NCI-H1417 (cell line): ENCODE measurements at regions not wholly inside any gene's neighbourhood (a gene's known extent, or its start where the extent isn't known, plus 50 kb on each side); places are given as distances from the start of the nearest gene placed in this dataset.

Experiments used
- DNase-seq, 3 experiments: peaks; one replicate each; lab custom pipeline; 2025; lab: John Stamatoyannopoulos, UW

DNA sequence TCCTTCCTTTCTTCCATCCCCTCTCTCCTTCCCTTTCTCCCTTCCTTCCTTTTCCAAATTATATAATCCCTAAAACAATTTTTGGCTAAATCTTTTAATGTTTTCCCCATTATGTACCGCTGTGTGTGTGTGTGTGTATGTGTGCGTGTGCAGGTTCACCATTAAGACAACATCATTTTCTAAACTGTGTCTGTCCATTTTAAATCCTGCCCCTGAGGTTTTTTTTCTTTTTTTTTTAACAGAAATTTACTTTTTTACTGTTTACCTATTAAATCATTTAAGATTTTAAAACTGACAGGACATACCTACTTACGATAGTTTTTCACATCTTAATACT is 366.3 kb upstream of the EPHA7 start:
- no peak for DNase-seq

DNA sequence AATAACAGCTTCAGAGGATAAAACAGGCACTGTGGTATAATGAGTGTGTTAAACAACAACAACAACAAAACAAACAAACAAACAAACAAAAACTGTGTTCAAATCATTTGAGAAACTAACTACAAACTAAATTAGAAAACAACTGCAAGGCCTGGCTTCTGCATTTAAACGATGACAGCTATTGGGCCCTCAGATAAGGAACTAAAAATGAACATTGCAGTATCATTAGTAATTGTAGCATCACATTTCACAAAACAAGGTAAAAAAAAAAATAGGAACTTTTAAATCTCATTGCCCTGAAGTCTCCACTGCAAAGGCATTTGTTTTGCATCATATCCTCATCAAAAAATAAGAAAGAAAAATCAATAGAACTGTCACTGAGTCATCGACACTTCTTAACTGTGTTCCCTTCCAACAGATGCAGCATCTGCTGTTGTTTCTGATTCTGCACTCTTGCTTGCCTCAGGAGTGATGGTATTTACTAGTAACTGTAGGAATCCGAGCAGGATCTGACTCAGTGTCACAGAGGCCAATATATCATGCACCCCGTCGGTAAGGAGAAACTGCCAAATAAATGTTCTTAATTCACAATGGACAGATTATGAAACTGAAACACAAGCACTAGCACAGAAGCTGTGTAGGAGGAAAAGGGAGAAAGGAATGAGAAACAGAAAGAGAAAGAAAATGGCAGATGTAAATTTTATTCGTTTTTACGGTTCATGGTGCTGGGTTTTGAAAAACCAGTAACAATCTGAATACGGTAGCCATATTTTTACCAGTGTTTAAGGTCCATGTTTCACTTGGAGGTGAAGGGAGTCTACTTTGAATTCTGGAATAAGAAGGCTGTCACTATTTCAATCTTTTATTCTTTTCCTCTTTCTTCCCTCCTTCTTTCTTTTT is 365.7 kb upstream of the EPHA7 start:
- no peak for DNase-seq

DNA sequence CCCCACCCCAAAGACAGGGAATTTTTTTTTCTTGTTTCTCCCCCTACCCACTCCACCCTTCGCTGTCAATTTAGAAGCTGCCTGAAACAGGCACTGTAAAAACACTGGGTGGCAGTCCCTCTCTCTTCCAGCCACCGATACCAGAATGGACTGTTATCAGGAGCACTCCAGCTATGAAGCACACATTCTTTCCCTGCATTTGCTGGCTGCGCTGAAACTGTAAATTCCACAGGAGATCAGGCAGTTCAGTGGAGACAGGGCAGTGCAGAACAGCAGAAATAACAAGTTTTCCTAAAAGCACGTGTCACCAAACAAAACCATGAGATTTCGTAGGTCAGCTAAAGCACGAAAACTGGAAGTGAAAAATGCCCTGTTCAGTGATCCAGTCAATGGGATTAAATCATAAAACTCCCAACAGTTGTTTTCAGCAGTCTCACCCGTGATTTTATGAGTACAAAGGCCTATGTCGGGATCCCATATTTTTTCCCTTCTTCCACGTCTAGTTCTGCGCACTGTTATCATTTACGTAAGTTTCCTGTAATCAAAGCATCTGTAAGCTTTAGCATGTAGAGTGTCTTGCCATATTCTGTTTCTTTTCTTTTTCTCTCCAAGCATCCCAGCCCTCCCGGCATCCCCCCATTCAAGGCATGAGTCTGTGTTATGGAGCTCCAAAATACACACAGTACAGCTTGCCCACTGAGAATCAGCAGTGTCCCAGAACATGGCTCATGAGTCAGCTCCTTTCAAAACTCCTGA is 359.9 kb upstream of the EPHA7 start:
- no peak for DNase-seq

DNA sequence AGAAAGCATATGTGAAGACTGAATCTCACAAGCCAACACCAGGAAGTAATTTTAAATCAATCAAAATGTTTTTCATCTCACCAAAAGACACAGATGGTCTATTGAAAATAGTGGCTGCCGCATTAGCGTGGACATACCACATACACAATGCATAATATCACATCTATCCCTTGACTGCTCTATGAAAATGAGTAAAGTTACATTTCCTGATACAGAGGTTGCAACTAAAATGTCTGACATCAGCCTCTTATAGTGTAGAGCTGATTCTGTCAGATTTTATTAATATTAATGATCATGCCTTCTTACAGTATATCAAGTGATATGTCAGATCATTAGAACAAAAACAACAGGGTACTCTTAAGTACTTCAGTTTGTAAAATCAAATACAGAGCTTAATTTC is 339.8 kb upstream of the EPHA7 start:
- no peak for DNase-seq

DNA sequence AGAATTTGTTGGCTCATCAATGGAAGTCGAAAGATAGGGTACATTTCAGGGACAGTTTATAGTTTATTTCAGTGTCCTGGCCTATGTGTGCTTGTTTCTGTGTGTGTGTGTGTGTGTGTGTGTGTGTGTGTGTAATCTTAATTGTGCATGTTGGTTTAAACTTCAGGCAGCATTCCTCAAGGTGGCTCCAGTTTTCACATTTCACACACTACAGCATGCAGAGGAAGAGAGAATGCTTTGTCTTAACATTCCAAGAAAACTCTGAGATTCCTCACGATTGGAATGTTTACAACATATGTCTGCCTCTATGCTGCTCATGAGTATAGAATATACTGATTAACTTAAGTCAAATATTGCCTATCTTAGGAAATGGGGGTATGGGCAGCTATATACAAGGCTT is 332.6 kb upstream of the EPHA7 start:
- DNase-seq, result no peak

DNA sequence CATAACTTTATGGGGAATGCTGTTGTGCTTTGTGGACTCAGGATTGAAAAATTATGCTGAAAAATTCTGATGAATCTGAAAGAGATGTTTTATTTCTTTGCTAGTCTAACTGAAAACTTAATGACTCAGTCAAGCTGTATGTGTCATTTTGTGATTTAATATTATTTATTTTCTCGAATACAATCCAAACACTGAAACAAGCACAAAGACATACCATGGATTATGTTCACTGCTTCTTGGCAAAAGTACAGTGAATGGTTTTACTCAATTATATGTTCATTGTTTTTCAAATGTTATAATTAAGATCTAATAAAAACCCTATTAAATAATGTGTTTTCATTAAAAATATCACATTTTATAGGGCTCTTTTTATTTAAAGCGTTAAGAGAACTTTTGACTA is 330.6 kb upstream of the EPHA7 start:
- no peak for DNase-seq

DNA sequence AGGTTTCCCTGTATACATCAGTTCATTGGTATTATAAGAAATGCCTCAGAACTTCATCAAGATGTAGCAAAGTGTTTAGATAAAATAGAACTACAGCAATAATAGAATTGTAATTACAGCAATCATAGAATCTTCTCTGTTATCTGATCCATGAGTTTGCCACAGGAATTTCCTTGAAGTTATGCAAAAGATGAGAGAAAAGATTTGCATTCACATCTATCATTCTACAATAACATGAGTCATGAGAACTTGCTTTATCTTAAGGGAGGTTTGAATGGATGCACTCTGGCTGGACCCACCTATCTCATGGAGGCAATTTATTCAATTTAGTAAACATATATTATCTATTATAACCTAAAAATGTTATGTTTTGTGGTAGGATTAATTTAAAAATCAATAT is 329.8 kb upstream of the EPHA7 start:
- DNase-seq, result no peak

DNA sequence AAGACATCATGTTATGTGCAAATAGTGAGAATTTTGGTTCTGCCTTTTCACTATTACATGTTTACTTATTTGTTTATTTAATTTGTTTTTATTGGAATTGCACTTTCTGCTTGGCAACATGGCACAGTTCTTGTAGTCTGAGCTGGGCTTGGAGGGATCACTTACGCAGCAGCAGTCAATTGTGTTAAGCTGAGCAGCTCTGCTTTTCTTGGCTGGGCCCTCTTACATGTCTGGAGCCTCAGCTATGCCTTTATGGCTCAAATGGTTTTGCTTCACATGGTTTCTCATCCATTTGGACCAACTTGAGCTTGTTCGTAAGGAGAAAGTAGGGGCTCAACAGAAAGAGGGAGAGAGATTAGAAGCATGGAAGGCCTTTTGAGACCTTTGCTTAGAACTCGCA is 327.5 kb upstream of the EPHA7 start:
- DNase-seq, result no peak

DNA sequence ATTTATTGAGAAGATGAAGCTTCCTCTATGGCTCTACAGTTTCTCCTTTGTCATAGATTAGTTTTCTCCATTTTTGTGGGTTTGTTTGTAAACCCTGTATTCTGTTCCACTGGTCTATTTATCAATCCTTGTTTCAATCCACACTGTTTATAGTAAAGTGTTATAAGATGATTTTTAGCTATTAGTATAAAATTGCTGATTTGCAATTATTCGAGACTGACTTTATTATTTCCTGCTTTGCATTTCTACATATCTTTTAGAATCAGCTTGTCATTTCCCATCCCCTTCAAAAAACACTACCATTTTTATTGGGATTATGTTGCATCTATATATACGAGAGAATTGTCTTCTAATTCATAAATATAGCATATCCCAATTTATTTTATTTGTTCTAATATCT is 325.9 kb upstream of the EPHA7 start:
- no peak for DNase-seq

DNA sequence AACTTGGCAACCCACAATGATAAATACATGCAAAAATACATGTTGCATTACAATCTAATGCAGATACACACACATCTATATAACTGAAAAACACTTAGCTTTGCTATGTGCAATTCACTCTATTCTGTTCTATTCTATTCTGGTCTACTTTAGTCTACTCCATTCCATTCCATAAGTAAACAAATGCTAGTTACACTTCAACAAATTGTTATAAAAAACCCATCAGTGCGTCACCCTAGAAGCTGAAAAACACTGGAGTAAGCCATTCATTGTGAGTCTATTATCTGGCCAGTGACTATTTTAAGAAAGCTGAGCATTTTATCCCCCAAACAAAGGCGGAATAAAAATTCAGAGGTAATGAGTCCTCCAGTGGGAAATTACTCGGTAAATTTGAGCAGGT is 315.7 kb upstream of the EPHA7 start:
- peak in 2 of 3 experiments; percentile 6 to 57 for DNase-seq

DNA sequence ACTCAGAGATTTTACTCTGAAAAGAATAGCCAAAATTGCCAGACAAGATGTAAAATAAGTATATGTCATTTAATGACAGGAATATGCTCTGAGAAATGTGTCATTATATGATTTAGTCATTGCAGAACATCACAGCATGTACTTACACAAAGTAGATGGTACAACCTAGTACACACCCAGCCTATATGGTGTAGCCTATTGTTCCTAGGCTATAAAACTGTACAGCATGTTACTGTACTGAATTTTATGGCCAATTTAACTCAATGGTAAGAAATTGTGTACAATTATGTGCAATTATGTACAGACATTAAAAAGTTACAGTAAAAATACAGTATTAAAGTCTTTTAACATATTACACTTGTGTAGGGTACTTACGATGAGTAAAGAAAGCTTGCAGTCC is 311.9 kb upstream of the EPHA7 start:
- DNase-seq, result peak in 1 of 3 experiments; percentile 43

DNA sequence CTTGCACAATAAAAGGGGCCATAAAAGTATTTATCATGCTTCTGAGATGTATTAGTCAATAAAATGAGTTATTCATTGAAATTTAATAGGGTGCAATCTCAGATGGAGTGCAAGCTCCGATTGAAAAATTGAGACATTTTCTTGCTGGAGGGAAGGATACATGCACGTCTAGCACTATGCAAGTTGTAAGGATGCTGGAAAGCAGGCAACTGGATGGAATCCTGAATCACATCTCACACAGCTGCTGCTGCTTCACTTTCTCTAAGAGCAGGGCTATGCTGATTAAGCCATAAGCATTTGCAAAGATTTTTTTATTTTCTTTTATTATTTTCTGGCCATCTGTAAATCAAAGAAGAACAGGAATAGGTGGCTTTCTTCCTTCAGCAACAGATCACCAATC is 308.8 kb upstream of the EPHA7 start:
- no peak for DNase-seq

DNA sequence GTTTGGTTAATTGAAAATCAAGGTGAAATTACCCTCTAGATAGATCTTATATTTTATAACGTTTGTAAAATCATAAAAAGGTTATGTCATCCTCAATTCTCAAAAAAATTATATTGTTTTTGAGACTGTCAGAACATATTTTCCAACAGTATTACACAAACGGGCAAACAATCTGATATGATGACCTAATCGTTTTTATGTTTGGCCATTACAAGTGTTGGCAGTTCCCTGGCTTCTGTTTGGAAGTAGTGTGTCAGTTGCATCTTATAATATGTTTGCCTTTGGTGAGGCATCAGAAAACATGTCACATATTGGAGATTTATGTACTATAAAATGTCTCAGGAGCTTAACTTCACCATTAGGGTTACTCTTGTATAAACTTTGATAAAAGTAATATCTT is 308.1 kb upstream of the EPHA7 start:
- DNase-seq, result no peak

DNA sequence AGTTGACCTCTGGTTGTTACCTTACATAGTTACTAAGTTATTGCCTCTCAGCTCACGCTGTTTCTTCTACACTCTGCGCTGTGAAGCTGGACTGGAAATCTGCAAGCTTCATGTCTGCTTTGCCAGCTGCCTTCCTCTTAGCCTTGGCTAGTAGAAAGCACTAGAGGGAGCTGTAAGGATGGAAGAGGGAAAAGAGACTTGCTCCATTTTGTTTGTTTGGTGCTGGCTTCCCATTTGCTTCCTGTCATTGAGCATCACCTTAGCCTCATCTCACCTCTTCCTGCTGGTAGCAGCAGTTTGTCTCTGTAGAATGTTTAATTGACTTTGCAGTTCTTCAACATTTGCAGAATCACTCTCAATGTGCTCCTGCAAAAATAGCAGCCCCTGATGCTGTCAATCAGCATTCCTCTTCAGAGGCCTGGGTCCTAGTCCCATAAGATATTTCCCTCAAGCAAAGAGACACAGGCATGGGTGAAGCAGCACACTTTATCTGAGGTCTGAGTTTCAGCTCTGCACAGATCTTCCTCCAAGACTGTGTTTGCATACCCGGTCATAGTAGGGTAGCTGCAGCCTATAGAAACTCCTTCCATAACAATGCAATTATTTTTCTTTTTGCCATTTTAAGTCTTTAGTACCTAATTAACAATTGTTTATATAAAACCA is 302.2 kb upstream of the EPHA7 start:
- DNase-seq, result peak; percentile 11 to 55 (median 52)

DNA sequence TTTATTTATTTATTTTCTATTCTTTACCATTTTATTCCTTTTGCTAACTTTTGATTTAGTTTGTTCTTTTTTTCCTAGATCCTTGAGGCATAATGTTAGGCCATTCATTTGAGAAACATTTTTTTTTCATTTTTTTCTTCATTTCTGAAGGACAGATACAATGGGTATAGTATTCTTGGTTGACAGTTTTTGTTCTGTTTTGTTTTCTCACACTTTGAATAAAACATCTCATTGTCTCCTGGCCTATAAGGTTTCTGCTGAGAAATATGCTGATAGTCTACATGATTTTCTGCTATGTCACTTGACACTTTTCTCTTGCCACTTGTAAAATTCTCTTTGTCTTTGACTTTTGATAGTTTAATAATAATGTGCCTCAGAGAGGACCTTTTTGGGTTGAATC is 294.6 kb upstream of the EPHA7 start:
- DNase-seq, result no peak

DNA sequence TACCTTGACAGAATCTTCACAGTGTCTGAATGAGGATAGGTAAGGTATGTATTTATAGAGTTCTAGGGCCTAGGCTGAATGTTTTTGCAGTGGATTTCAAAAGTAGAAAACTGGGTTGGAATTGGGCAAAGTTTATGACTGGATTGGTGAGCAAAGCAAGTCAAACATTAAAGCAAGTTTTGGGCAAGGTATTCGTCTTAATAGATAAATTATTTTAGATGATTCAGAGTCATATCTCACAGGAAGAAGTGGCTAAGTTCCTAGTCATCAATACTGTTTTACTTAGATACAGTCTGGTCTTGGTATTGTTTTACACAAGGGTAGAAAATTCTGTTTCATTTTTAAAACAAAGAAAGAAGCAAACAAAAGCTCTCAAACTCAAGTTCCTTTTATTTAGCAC is 284.1 kb upstream of the EPHA7 start:
- DNase-seq, result no peak

DNA sequence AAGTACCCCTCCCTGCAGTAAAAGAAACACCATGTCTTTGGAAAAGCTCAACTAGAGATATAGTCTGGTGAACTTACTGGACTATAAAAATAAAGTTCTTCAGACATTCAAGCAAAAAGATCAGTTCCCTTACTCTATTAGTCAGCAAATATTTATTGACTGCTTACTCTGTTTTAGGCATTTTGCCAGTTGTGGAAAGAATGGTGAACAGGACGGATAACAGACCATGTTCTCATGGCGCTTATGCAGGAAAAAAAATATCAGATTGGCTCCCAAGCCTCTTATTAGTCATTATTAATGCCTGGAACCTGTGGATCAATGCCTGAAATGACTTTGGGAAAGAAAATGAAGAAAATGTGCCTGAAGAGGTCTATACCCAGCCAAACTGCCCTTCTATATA is 282.2 kb upstream of the EPHA7 start:
- DNase-seq, result no peak

DNA sequence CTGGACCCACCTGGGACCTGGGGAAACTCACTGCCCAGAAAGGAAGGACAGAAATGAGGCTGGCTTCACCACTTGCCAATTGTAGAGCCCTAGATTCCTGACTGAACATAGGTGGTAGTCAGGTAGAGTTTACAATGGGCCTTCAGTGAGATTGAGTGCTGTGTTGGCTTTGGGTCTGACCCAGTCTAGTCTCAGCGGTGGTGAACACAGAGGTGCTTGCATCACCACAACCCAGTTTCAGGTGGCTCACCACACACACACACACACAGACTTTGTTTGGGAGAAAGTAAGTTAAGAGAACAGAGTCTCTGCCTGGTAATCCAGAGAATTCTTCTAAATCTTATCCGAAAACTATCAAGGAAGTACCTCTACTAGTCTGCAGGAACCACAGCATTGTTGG is 266.1 kb upstream of the EPHA7 start:
- DNase-seq, result no peak

DNA sequence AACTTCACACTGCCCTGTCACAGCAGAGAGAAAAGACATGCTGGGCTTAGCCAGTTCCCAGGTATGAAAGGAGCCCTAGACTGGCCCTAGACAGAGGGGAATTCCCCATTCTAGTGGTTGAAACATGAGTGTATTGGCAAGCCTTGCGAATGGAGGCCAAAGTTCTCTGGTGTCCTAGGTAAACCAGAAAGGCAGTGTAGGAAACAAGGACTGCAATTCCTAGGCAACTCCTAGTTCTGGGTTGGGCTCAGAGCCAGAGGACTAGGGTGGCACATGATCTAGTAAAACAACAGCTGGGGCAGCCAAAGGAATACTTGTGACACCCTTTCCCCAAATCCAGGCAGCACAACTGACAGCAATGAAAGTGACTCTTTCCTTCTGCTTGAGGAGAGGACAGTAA is 265.0 kb upstream of the EPHA7 start:
- no peak for DNase-seq

DNA sequence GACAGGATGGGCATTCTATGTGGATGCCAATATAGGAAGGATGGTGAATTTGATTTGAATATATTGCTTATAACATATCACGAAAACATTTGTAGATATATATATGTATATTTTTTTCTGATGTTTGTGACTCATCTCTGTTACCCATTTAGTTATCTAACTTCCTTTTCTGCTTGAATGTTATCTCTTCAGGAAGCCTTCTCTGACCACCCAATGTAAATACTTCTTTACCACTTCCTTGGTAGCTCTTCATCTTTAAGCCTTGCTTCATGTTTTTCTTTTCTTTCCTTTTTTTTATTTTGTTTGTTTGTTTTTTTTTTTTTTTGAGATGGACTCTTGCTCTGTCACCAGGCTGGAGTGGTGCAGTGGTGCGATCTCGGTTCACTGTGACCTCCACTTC is 260.5 kb upstream of the EPHA7 start:
- DNase-seq, result no peak

DNA sequence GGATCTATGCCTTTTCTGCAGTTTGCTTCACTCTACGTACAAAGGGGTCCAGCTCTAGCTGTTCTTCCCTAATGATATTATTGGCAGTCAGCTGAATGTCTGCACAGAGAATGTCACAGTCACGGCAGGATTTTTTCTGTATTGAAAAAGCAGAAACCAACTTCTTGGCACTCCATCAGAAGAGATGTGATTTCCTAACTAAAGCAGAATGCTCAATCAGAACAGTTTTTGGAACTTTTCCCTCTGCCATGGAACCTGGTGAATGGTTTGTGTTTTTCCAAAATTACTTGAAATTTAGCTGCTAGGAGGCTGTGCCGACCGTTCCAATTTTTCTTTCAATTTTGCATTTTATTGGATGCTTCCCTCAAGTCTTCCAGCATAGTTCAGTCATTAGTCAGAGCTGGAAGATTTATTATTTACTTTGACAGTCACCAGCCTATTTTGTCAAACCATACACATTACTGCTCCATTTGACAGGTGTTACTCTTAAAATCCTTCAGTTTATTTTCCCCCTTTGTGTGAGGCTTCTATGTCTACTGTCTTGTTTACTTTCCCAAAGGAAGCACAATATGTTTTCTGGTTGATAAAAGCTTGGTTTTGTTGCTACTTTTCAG is 259.6 kb upstream of the EPHA7 start:
- DNase-seq, result peak in 1 of 3 experiments; percentile 39

DNA sequence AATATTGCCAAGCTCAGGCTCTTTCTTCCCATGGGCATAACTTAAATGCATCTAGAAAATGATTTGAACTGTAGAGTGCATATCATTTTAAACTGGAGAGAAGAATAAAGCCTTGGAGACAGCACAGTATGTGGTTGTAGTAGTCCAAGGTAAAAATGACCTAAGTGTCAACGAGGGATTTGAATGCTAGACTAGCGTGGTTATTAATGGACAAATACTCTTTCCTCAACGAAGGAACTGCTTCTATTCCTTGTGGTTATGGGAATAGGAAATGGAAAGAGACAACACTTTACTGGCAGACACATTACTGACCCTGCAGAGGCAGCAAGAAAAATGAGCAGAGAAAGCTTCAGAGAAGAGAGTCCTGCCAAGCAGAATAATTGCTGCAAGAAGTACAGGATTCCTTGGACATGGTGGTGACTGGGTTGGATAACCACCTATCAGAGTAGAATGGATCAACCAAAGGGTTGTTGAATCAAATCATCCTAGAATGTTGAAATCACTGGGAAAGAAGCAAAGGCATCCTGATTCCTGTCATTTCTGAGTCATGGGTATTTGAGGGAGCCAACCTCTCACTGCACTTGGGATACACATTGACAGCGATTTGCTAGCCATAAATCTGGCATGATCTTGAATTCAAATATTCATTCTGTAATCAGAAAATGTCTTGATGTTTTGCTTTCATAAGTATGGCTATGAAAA is 258.1 kb upstream of the EPHA7 start:
- DNase-seq, result no peak
